Ureter (tissue), 1 donor: ENCODE measurements at regions not wholly inside any gene's neighbourhood (a gene's known extent, or its start where the extent isn't known, plus 50 kb on each side); places are given as distances from the start of the nearest gene placed in this dataset.

Experiments used
- DNase-seq: peaks from one replicate; pipeline ENCODE4 v3.0.0-alpha.2; 2020; ENCODE audit warnings: low spot score
- donor health status: DM: yes; HTN: yes; CAD: no.

GRCh38 chr22:48091060-48091650 lies 1328.7 kb downstream of the TBC1D22A start:
- no peak for DNase-seq

DNA sequence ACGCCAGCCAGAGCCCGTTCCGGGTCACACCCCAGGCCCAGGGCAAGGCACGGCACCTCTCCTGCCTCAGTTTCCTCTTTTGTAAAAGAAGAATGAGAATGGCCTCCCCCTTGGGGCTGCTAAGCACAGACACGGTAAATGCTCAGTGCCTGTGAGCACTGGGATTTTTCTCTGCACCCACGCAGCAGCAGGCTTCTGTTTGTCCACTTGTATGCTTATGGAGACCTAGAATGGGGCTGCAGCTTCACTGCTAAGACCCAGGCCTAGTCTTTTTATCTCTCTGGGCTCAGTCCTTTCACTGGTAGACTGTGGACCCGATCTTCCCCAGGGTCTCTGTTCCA lies 1327.9 kb downstream of the TBC1D22A start:
- no peak for DNase-seq

GRCh38 chr22:48089601-48090331 lies 1327.3 kb downstream of the TBC1D22A start:
- peak; percentile 82 for DNase-seq

- no peak for DNase-seq
These were observed 1326.6 kb downstream of the TBC1D22A start for GRCh38 chr22:48088926-48089536.

- DNase-seq, result no peak
These were observed 1325.8 kb downstream of the TBC1D22A start for GRCh38 chr22:48088251-48088650.

DNA sequence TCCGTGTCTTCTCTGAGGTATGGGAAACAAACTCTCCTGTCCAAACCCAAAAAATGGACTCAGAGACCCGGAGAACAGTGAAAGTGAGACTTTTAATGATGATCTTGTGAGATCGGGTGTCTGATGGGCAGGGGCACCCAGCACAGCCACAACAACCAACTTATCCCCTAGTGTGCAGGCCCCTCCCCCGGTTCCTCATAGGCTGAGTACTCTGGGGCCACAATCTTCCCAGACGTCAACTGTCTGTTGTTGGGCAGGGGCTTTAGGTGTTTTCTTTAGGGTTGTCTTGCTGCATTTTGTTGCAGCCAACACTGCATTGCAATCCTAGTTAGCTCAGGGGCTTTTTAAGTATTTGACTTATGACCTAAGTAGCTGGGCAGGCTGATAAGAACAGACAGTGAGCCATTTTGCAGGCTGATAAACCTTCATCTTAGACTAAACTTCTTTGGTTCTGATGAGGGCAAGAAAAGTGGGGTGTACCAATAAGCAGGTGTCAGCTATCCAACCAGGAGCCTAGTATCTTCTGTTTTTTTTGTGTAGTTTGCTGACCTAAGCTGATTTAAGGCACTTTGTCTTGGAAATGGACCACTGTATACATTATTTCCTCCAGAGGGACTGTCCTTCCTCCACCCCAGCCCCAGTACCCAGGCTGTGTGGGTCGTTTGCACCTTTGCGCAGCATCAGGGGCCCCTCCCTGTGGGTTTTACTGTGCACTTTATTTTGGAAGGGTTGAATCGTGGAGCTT lies 1323.6 kb downstream of the TBC1D22A start:
- DNase-seq, result no peak

- no peak for DNase-seq
These were observed 1322.2 kb downstream of the TBC1D22A start for GRCh38 chr22:48084729-48085050.

- DNase-seq, result no peak
These were observed 1321.7 kb downstream of the TBC1D22A start for GRCh38 chr22:48084041-48084728.

DNA sequence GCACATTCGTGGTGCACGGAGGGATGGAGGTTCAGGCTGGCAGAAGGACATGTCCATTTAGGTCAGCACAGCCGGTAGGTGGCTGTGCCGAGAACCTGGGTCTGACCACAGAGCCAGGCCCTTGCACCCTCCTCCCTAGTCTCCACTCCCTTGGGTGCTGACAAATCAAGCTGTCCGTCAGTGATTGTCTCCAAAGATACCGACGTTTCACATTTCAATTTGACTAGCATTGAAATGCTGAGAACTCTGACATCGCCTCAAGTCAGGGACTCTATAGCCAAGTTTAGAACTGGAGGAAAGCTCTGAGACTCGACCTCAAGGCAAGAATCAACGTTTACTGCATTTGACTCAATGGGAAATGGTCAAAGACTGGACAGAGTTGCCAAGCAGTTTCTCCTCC lies 1321.1 kb downstream of the TBC1D22A start:
- no peak for DNase-seq

- DNase-seq, result no peak
These were observed 1319.8 kb downstream of the TBC1D22A start for GRCh38 chr22:48082284-48082683.

DNA sequence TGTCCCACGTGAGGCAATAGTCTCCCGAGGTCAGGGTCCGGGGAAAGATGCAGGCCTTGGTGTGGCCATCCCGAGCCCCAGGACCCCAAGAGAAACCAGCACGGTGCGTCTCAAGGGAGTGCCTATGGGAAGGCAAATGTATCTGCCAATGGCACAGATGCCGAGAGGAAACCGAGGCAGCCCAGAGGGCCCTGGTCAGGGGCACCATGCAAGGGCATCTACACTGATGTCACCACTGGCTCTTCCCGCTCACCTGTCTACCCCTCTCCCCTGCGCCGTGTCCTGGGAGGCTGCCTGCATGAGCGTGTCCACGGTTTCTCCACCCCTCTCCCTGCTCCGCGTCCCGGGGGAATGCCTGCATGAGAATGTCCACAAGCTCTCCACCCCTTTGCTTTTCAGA lies 1318.8 kb downstream of the TBC1D22A start:
- DNase-seq, result no peak

- no peak for DNase-seq
These were observed 1318.1 kb downstream of the TBC1D22A start for GRCh38 chr22:48080316-48081165.

GRCh38 chr22:48079505-48080290 lies 1317.2 kb downstream of the TBC1D22A start:
- no peak for DNase-seq

DNA sequence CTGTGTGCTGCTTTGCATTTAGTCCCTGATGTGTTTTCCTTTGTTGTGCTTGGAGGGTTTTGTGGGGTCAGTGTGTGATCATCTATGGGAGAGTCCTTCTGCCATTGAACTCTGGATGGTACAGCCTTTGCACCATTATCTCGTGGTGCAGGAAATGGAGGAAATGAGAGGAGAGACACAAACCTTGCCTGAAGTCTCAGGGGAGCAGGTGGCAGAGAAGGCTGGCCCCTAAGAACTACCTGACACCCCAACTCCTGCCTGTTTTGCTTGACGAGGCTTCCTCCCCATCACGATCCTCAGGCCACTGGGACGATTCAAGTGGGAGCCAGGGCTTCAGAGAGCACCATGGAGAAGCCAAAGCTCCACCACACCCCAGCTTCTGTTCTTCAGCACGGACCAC lies 1316.4 kb downstream of the TBC1D22A start:
- DNase-seq, result no peak

- DNase-seq, result no peak
These were observed 1315.2 kb downstream of the TBC1D22A start for GRCh38 chr22:48077699-48078098.

- DNase-seq, result no peak
These were observed 1313.6 kb downstream of the TBC1D22A start for GRCh38 chr22:48076008-48076407.

DNA sequence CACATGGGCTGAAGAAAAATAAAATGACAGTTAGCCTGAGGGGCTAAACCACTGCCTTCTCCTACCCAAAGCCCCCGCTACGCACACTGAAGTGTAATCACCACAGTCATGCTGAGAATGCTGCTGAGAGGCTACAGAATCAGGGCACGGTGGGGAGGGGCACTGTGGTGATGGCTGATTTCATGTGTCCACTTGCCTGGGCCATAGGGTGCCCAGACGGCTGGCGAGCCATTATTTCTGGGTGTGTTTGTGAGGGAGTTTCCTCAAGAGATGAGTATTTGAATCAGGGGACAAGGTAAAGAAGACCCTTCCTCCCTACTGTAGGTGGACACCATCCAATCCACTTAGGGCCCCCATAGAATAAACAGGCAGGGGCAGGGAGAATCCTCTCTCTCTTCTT lies 1313.2 kb downstream of the TBC1D22A start:
- DNase-seq, result no peak

DNA sequence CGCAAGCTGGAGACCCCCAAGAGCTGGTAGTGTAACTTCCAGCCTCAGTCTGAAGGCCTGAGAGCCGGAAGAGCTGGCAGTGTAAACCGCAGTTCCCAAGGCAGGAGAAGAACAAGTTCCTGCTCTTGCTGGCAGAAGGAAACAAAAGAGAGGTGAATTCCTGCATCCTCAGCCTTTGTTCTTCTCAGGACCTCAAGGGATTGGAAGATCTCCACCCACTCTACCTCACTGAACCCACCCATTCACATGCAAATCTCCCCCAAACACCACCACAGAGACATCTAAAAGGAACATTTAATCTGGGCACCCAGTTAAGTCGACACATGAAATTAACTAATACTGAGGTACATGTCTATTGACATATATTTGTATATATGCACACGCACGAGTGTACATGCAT lies 1310.3 kb downstream of the TBC1D22A start:
- no peak for DNase-seq

- no peak for DNase-seq
These were observed 1309.4 kb downstream of the TBC1D22A start for GRCh38 chr22:48071828-48072227.

- DNase-seq, result no peak
These were observed 1308.9 kb downstream of the TBC1D22A start for GRCh38 chr22:48071305-48071704.
